Keratinocyte (primary cell): ENCODE measurements at regions not wholly inside any gene's neighbourhood (a gene's known extent, or its start where the extent isn't known, plus 50 kb on each side); places are given as distances from the start of the nearest gene placed in this dataset.

Source experiments
- CTCF ChIP-seq, 3 experiments: IDR thresholded peaks in 1 of 3; conservative IDR thresholded peaks in 1 of 3; optimal IDR thresholded peaks in 1 of 3; 2 replicates in 2 of 3; 3 replicates in 1 of 3; pipeline versions ENCODE3 to v1.5.1; 2011; ENCODE audit warnings: low read length in 3 of 3, mild to moderate bottlenecking in 3 of 3, moderate library complexity in 2 of 3, control low read depth in 1 of 3, inconsistent platforms in 1 of 3; ENCODE audit not compliant: insufficient read depth in 2 of 3; ENCODE audit errors: extremely low read depth in 1 of 3
- EZH2 ChIP-seq: IDR thresholded peaks from one replicate; pipeline ENCODE4 v1.6.1; 2012; ENCODE audit warnings: inconsistent platforms, mild to moderate bottlenecking, low read length, moderate library complexity

- TF ChIP-seq CTCF (optimal IDR thresholded peaks at IDR 0.05 in 1 of 3, IDR thresholded peaks at IDR 0.05 in 1 of 3, conservative IDR thresholded peaks at IDR 0.05 in 1 of 3; ENCODE audit: extremely low read depth in 1 of 3, insufficient read depth in 2 of 3, low read length in 3 of 3) (no peak), EZH2 (no peak)
Observed at GRCh38 chr3:178342111-178342510, 194.1 kb upstream of the KCNMB2 start.
